SK-N-SH (cell line): ENCODE measurements at regions not wholly inside any gene's neighbourhood (a gene's known extent, or its start where the extent isn't known, plus 50 kb on each side); places are given as distances from the start of the nearest gene placed in this dataset.

Source experiments
- CTCF ChIA-PET: fragments of 300-600, 350-600 bp; formaldehyde crosslinking; extraction: SDS; loops from one replicate; lab custom pipeline; 2021; lab: Yijun Ruan, JAX
- POLR2A ChIA-PET: fragments of 350-600 bp; sonication (Branson Sonifier 250); formaldehyde crosslinking; extraction: SDS; loops from one replicate; lab custom pipeline; 2020; ENCODE audit warnings: antibody characterized with exemption, inconsistent platforms; lab: Yijun Ruan, JAX
- DNase-seq: peaks from one replicate; pipeline ENCODE4 v3.0.0; 2012
- H2AFZ ChIP-seq: fragments of 200-600 bp; sonication (generic); 2 replicates; pipeline ENCODE4 v1.8.1; 2016; ENCODE audit warnings: antibody characterized with exemption, mild to moderate bottlenecking, low read depth
- H3F3A ChIP-seq: fragments of 200-600 bp; sonication (generic); replicated peaks from 2 replicates; pipeline ENCODE3; 2016; ENCODE audit warnings: antibody characterized with exemption, mild to moderate bottlenecking; ENCODE audit not compliant: insufficient read depth
- H3K27ac ChIP-seq, 2 experiments: fragments of 200-500 bp in 1 of 2; fragments of 200-600 bp in 1 of 2; sonication (Bioruptor generic) in 1 of 2; sonication (generic), shearing (Covaris generic) in 1 of 2; 2 replicates each; pipeline versions ENCODE4 v1.5.1 to v1.6.1; 2014 to 2016; ENCODE audit warnings: low read depth in 2 of 2, inconsistent platforms in 1 of 2, low read length in 1 of 2, mild to moderate bottlenecking in 1 of 2, mixed read lengths in 1 of 2
- H3K27me3 ChIP-seq: fragments of 200-600 bp; sonication (generic), shearing (Covaris generic); 2 replicates; pipeline ENCODE4 v1.6.1; 2016; ENCODE audit warnings: mixed run types; ENCODE audit not compliant: insufficient read depth
- H3K36me3 ChIP-seq, 2 experiments: fragments of 200-500 bp in 1 of 2; fragments of 200-600 bp in 1 of 2; sonication (Bioruptor generic) in 1 of 2; sonication (generic) in 1 of 2; replicated peaks in 1 of 2; 2 replicates each; pipeline versions ENCODE3 to v1.5.1; 2014 to 2016; ENCODE audit warnings: low read length in 1 of 2, mild to moderate bottlenecking in 1 of 2; ENCODE audit not compliant: insufficient read depth in 2 of 2, control insufficient read depth in 1 of 2
- H3K4me1 ChIP-seq, 2 experiments: fragments of 200-500 bp in 1 of 2; fragments of 200-600 bp in 1 of 2; sonication (Bioruptor generic) in 1 of 2; sonication (generic), shearing (Covaris generic) in 1 of 2; 2 replicates each; pipeline versions ENCODE4 v1.5.1 to v1.6.1; 2014 to 2016; ENCODE audit warnings: low read depth in 1 of 2, low read length in 1 of 2, mixed run types in 1 of 2; ENCODE audit not compliant: insufficient read depth in 2 of 2, control insufficient read depth in 1 of 2
- H3K4me2 ChIP-seq: fragments of 200-600 bp; sonication (generic), shearing (Covaris generic); 2 replicates; pipeline ENCODE4 v1.6.1; 2017; ENCODE audit warnings: mixed run types
- H3K4me3 ChIP-seq, 2 experiments: fragments of 200-500 bp in 1 of 2; fragments of 200-600 bp in 1 of 2; sonication (Bioruptor generic) in 1 of 2; sonication (generic), shearing (Covaris generic) in 1 of 2; 2 replicates each; pipeline versions ENCODE4 v1.5.1 to v1.8.1; 2014 to 2016; ENCODE audit warnings: low read depth in 2 of 2, inconsistent platforms in 1 of 2, low read length in 1 of 2, mild to moderate bottlenecking in 1 of 2, mixed read lengths in 1 of 2, moderate library complexity in 1 of 2
- H3K79me2 ChIP-seq: fragments of 200-600 bp; sonication (generic); 2 replicates; pipeline ENCODE4 v1.8.1; 2017; ENCODE audit warnings: mild to moderate bottlenecking; ENCODE audit not compliant: insufficient read depth
- H3K9ac ChIP-seq: fragments of 200-600 bp; sonication (generic); 2 replicates; pipeline ENCODE4 v1.6.1; 2017; ENCODE audit warnings: mixed run types
- H3K9me2 ChIP-seq: fragments of 200-600 bp; sonication (generic); 2 replicates; pipeline ENCODE4 v1.6.1; 2017; ENCODE audit warnings: mixed run types
- H3K9me3 ChIP-seq: fragments of 200-600 bp; sonication (generic); 2 replicates; pipeline ENCODE4 v1.6.1; 2017; ENCODE audit warnings: mixed run types, mild to moderate bottlenecking, moderate library complexity
- H4K20me1 ChIP-seq: fragments of 200-600 bp; sonication (generic); 2 replicates; pipeline ENCODE4 v1.6.1; 2017; ENCODE audit warnings: mild to moderate bottlenecking, mixed run types; ENCODE audit not compliant: insufficient read depth
- CTCF ChIP-seq: fragments of 200-600 bp; sonication (generic); IDR thresholded peaks from 2 replicates; pipeline ENCODE4 v1.6.1; 2017; ENCODE audit warnings: antibody characterized with exemption, mild to moderate bottlenecking, moderate library complexity
- ELF1 ChIP-seq: IDR thresholded peaks from 2 replicates; pipeline ENCODE4 v1.4.0; 2012
- FOSL2 ChIP-seq: IDR thresholded peaks from 2 replicates; pipeline ENCODE4 v1.4.0; 2012; ENCODE audit warnings: low read depth, mild to moderate bottlenecking, moderate library complexity, borderline replicate concordance
- FOXJ3 ChIP-seq: sonication (generic); formaldehyde crosslinking; IDR thresholded peaks from 2 replicates; pipeline ENCODE4 v1.5.1; 2020; ENCODE audit warnings: mild to moderate bottlenecking, missing genetic modification reagents
- FOXM1 ChIP-seq: IDR thresholded peaks from 2 replicates; pipeline ENCODE4 v1.4.0; 2012; ENCODE audit warnings: low read depth, mild to moderate bottlenecking
- GABPA ChIP-seq: IDR thresholded peaks from 2 replicates; pipeline ENCODE4 v1.4.0; 2012; ENCODE audit warnings: low read depth, mild to moderate bottlenecking
- IRF3 ChIP-seq: fragments of 150-350 bp; IDR thresholded peaks from 2 replicates; pipeline ENCODE4 v1.6.1; 2016; ENCODE audit warnings: mild to moderate bottlenecking, low read depth, low read length
- JUND ChIP-seq: IDR thresholded peaks from 2 replicates; pipeline ENCODE4 v1.4.0; 2012
- MEF2A ChIP-seq: IDR thresholded peaks from 2 replicates; pipeline ENCODE4 v1.4.0; 2012; ENCODE audit warnings: low read depth, borderline replicate concordance
- NFIC ChIP-seq: IDR thresholded peaks from 2 replicates; pipeline ENCODE4 v1.4.0; 2012; ENCODE audit warnings: borderline replicate concordance
- NRF1 ChIP-seq: IDR thresholded peaks from 2 replicates; pipeline ENCODE4 v1.6.1; 2012; ENCODE audit warnings: low read depth, mild to moderate bottlenecking, low read length
- POLR2AphosphoS5 ChIP-seq: IDR thresholded peaks from 2 replicates; pipeline ENCODE4 v1.6.1; 2012; ENCODE audit warnings: low read depth, low read length
- RAD21 ChIP-seq: IDR thresholded peaks from 2 replicates; pipeline ENCODE4 v1.6.1; 2012; ENCODE audit warnings: mild to moderate bottlenecking, low read length
- RCOR1 ChIP-seq: fragments of 150-350 bp; IDR thresholded peaks from 2 replicates; pipeline ENCODE4 v1.6.1; 2017; ENCODE audit warnings: antibody characterized with exemption, low read length
- REST ChIP-seq: IDR thresholded peaks from 2 replicates; pipeline ENCODE4 v1.6.1; 2012; ENCODE audit warnings: mild to moderate bottlenecking, low read depth, low read length, moderate library complexity
- SIN3A ChIP-seq: IDR thresholded peaks from 2 replicates; pipeline ENCODE4 v1.6.1; 2012; ENCODE audit warnings: low read depth, mild to moderate bottlenecking, low read length, moderate library complexity, borderline replicate concordance
- SMC3 ChIP-seq: IDR thresholded peaks from 2 replicates; pipeline ENCODE4 v1.6.1; 2012; ENCODE audit warnings: low read depth, low read length, improper control_type of control experiment
- USF1 ChIP-seq: IDR thresholded peaks from 2 replicates; pipeline ENCODE4 v1.4.0; 2012; ENCODE audit warnings: low read depth, borderline replicate concordance
- USF2 ChIP-seq: fragments of 150-350 bp; IDR thresholded peaks from 2 replicates; pipeline ENCODE4 v1.6.1; 2017; ENCODE audit warnings: antibody characterized with exemption, low read length, low read depth, borderline replicate concordance
- ZBTB33 ChIP-seq: IDR thresholded peaks from 2 replicates; pipeline ENCODE4 v1.4.0; 2012; ENCODE audit warnings: low read depth, borderline replicate concordance
- WGBS: methylation state at CpG from one replicate; pipeline ENCODE4 v1.1.6; 2017; ENCODE audit warnings: low lambda C conversion rate; 5-methylcytosine and 5-hydroxymethylcytosine counted together

GRCh38 chr7:153185936-153186335 is 426.4 kb downstream of the ACTR3B start (continued):
- TF ChIP-seq USF2 (no peak), FOXJ3 (CRISPR knock-in tag) (no peak), SMC3 (no peak), RCOR1 (no peak), CTCF (no peak)

- CTCF ChIA-PET = interaction anchor here (1.5 kb wide), 1 partner anchor 75 kb away, joined by 3 read pairs; no protein-coding TSS in a partner anchor
- Histone ChIP-seq H3K79me2 (no peaks in the 10 kb centered on the region), H3K9ac (no peak overlapping the region)
- no peak for TF ChIP-seq NFIC
- no peak for TF ChIP-seq ZBTB33
- TF ChIP-seq CTCF = no peak
- TF ChIP-seq SIN3A = no peak
- TF ChIP-seq ELF1 = no peak
- no peak for TF ChIP-seq JUND
- no peak for TF ChIP-seq GABPA
- no peak for TF ChIP-seq IRF3
- TF ChIP-seq USF1 = no peak
- TF ChIP-seq FOXM1 = no peak
- no peak for TF ChIP-seq POLR2AphosphoS5
- TF ChIP-seq MEF2A = no peak
- no peak for TF ChIP-seq RCOR1
- TF ChIP-seq FOSL2 = no peak
- TF ChIP-seq RAD21 = no peak
- no peak for TF ChIP-seq NRF1
- no peak for TF ChIP-seq REST
These were observed 428.6 kb downstream of the ACTR3B start for GRCh38 chr7:153188161-153188560.

More at GRCh38 chr7:153188161-153188560, 428.6 kb downstream of the ACTR3B start:
- Histone ChIP-seq H3K27me3 (no peaks in the 10 kb centered on the region), H3K4me2 (no peak overlapping the region), H3K36me3 (no peaks in the 10 kb centered on the region), H3F3A (no peaks in the 10 kb centered on the region), H3K27ac (no peak overlapping the region), H3K9me3 (no peaks in the 10 kb centered on the region), H3K4me3 (no peak overlapping the region), H3K9me2 (no peaks in the 10 kb centered on the region), H2AFZ (no peak overlapping the region), H4K20me1 (no peaks in the 10 kb centered on the region), H3K4me1 (no peaks in the 10 kb centered on the region)
- POLR2A ChIA-PET = no interaction called here
- under 1% methylated on average over 3 of the region's 3 CpGs for WGBS
- no peak for DNase-seq
